GM13977 (cell line): ENCODE measurements at regions not wholly inside any gene's neighbourhood (a gene's known extent, or its start where the extent isn't known, plus 50 kb on each side); places are given as distances from the start of the nearest gene placed in this dataset.
"Not testable (repeated sequence)": the region's sequence is repeated elsewhere in the genome, so short reads cannot be mapped to it uniquely, and the experiment has no call there.

Experiments
- DNase-seq: peaks from one replicate; pipeline ENCODE4 v3.0.0; 2012; ENCODE audit warnings: low spot score
- in situ Hi-C: fragments of 300-500 bp; cut with MboI; formaldehyde crosslinking; loops from one replicate; pipeline ENCODE4 v1.12.0; 2022; ENCODE audit warnings: low sequenced_read_pairs, low pct_unique_long_range_greater_than_20kb, mixed read lengths, inconsistent platforms; ENCODE audit not compliant: unreplicated experiment
- TF ChIP-seq, protein P1 (sequence below): IDR thresholded peaks from 2 replicates; pipeline ENCODE4 v1.5.1; 2012; ENCODE audit warnings: mild to moderate bottlenecking, control low read depth; ENCODE audit not compliant: insufficient read depth; ENCODE audit errors: extremely low read depth, missing control alignments

- TF ChIP-seq, protein P1, sequence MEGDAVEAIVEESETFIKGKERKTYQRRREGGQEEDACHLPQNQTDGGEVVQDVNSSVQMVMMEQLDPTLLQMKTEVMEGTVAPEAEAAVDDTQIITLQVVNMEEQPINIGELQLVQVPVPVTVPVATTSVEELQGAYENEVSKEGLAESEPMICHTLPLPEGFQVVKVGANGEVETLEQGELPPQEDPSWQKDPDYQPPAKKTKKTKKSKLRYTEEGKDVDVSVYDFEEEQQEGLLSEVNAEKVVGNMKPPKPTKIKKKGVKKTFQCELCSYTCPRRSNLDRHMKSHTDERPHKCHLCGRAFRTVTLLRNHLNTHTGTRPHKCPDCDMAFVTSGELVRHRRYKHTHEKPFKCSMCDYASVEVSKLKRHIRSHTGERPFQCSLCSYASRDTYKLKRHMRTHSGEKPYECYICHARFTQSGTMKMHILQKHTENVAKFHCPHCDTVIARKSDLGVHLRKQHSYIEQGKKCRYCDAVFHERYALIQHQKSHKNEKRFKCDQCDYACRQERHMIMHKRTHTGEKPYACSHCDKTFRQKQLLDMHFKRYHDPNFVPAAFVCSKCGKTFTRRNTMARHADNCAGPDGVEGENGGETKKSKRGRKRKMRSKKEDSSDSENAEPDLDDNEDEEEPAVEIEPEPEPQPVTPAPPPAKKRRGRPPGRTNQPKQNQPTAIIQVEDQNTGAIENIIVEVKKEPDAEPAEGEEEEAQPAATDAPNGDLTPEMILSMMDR = no peak
- in situ Hi-C loops = no loop called here
- no peak for DNase-seq
These were observed 680.8 kb upstream of the BCHE start for GRCh38 chr3:166518040-166518439.

DNA sequence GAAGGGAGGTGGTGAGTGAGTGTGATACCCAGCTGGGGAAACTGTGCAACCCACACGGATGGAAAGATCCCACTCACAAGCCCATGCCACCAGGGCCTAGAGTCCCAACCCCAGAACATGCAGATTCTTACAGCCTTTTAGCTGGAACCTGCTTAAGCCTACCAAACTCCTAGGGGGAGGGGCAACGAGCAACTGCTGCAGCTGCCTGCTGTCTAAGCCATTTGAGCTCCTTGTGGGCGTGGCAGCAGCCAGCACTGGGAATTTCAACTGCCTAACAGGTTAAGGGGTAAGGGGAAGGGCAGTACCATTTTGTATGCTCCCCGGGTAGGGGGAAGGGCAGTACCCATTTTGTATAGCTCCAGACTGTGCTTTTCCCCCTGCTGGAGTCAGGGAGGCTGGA is 673.2 kb upstream of the BCHE start:
- DNase-seq = no peak
- in situ Hi-C loops = no loop called here
- TF ChIP-seq, protein P1 = no peak

GRCh38 chr3:166500420-166500819 is 663.2 kb upstream of the BCHE start:
- in situ Hi-C loops, DNase-seq: not testable (repeated sequence)

DNA sequence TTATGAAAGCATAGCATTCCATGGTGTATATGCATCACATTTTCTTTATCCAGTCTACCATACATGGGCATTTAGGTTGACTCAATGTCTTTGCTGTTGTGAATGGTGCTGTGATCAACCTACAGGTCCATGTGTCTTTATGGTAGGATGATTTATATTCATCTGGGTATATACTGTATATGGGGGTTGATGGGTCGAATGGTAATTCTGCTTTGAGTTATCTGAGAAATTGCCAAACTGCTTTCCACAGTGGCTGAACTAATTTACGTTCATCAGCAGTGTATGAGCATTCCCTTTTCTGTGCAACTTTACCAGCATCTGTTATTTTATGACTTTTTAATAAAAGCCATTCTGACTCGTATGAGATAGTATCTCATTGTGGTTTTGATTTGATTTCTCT is 662.4 kb upstream of the BCHE start:
- DNase-seq = no peak
- in situ Hi-C loops = no loop called here
- TF ChIP-seq, protein P1 = no peak

DNA sequence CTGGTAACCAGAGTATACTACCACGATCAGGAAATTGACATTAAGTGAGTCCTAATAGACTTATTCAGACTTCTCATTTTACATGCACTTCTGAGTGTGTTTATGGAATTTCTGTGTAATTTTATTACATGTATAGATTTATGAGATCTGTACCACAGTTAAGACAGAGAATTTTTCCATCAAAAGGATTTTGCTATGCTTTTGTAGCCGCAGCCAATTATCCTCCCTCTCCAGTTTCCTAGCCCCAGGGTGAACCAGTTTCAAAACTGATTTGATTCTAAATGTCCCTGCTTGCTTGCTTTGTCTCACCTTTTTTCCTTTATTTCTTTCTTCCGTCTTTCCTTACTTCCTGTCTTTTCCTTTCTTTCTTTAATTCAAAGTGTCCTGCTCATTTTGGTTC is 661.2 kb upstream of the BCHE start:
- TF ChIP-seq, protein P1 = no peak
- in situ Hi-C loops = no loop called here
- DNase-seq = no peak

- in situ Hi-C loops = no loop called here
- no peak for DNase-seq
- TF ChIP-seq, protein P1 = no peak
These were observed 652.6 kb upstream of the BCHE start for GRCh38 chr3:166489826-166490225.

DNA sequence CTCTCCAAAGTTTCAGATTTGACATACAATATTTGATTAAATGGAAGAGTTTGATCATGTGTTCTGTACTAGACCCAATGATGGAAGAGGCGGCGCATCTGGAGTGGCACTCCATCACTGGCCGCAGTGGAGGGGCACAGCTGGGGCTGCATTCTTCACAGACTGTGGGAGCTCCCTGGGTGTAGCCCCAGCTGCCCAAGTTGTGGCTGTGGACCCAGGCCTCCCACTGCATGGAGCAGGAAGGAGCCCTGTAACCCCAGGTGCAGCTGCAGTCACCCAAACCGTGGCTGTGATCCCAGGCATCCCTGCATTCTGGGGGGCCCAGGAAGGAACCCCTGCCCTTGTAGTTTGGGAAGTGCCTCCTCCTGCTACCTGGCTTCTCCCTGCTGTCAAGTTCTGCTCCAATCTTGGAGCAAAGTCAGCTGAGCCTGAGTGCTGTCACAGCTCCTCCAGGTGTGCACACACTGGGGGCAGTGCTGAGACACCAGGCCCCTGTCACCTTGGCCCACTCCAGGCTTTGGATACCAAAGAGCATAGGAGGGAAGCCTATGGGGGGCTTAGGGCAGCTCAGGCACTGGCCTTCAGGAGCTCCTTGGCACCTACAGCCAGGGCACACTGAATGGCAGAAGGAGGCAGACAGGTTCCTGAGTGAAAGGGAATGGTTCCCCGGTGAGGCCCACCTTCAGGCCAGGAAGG is 651.9 kb upstream of the BCHE start:
- TF ChIP-seq, protein P1 = no peak
- no peak for DNase-seq
- in situ Hi-C loops = no loop called here
